ENCODE measurements at regions not wholly inside any gene's neighbourhood (a gene's known extent, or its start where the extent isn't known, plus 50 kb on each side); places are given as distances from the start of the nearest gene placed in this dataset.

DNA sequence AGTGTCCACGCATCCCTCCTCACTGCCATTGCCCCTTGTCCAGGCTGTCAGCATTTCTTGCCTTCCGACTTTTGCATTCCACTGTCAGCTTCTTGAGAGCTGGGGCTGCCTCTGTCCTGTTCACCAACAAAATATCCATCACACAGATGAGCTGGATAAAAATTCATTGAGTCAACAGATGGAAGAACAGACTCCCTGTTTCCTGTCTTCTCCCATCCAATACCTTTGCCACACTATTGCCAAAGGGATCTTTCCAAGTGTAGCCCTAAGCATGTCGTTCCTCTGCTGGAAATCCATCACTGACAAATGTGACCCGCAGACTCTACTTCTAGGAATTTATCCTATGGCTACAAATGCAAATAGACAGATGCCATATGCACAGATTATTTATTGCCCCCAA lies 78.0 kb upstream of the PJA1 start:
- intact Hi-C loops (cut with micrococcal nuclease; ENCODE audit: unreplicated experiment) (no loop called here), in situ Hi-C loops (cut with HindIII; ENCODE audit: low pct_unique_long_range_greater_than_20kb, low sequenced_read_pairs) (no loop called here)
- Histone ChIP-seq H3K4me3 (ENCODE audit: low read depth in 2 of 2, low read length in 2 of 2) (no peak overlapping the region), H3K27ac (ENCODE audit: low read length) (no peak overlapping the region), H3K9me3 (ENCODE audit: control insufficient read depth, insufficient read depth, low read depth, low read length) (no peaks in the 10 kb centered on the region), H3K27me3 (ENCODE audit: control insufficient read depth, insufficient read depth, low read length) (no peaks in the 10 kb centered on the region), H3K36me3 (ENCODE audit: control insufficient read depth, insufficient read depth, low read length) (no peaks in the 10 kb centered on the region), H3K4me1 (ENCODE audit: control insufficient read depth, insufficient read depth, low read length) (no peaks in the 10 kb centered on the region)
- DNase-seq (ENCODE audit: low read depth, low spot score): no peak
- ATAC-seq: no peak
- CTCF ChIA-PET: no interaction called here
- no peak for TF ChIP-seq TCF7L2 (IDR thresholded peaks at IDR 0.05; ENCODE audit: low read depth, low read length)
- TF ChIP-seq, protein P1, sequence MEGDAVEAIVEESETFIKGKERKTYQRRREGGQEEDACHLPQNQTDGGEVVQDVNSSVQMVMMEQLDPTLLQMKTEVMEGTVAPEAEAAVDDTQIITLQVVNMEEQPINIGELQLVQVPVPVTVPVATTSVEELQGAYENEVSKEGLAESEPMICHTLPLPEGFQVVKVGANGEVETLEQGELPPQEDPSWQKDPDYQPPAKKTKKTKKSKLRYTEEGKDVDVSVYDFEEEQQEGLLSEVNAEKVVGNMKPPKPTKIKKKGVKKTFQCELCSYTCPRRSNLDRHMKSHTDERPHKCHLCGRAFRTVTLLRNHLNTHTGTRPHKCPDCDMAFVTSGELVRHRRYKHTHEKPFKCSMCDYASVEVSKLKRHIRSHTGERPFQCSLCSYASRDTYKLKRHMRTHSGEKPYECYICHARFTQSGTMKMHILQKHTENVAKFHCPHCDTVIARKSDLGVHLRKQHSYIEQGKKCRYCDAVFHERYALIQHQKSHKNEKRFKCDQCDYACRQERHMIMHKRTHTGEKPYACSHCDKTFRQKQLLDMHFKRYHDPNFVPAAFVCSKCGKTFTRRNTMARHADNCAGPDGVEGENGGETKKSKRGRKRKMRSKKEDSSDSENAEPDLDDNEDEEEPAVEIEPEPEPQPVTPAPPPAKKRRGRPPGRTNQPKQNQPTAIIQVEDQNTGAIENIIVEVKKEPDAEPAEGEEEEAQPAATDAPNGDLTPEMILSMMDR (IDR thresholded peaks at IDR 0.05): no peak
- TF ChIP-seq, protein P2, sequence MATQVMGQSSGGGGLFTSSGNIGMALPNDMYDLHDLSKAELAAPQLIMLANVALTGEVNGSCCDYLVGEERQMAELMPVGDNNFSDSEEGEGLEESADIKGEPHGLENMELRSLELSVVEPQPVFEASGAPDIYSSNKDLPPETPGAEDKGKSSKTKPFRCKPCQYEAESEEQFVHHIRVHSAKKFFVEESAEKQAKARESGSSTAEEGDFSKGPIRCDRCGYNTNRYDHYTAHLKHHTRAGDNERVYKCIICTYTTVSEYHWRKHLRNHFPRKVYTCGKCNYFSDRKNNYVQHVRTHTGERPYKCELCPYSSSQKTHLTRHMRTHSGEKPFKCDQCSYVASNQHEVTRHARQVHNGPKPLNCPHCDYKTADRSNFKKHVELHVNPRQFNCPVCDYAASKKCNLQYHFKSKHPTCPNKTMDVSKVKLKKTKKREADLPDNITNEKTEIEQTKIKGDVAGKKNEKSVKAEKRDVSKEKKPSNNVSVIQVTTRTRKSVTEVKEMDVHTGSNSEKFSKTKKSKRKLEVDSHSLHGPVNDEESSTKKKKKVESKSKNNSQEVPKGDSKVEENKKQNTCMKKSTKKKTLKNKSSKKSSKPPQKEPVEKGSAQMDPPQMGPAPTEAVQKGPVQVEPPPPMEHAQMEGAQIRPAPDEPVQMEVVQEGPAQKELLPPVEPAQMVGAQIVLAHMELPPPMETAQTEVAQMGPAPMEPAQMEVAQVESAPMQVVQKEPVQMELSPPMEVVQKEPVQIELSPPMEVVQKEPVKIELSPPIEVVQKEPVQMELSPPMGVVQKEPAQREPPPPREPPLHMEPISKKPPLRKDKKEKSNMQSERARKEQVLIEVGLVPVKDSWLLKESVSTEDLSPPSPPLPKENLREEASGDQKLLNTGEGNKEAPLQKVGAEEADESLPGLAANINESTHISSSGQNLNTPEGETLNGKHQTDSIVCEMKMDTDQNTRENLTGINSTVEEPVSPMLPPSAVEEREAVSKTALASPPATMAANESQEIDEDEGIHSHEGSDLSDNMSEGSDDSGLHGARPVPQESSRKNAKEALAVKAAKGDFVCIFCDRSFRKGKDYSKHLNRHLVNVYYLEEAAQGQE (IDR thresholded peaks at IDR 0.05; ENCODE audit: insufficient read depth in 1 of 2, low read depth in 2 of 2, low read length in 1 of 2): no peak
- TF ChIP-seq POLR2AphosphoS5 (IDR thresholded peaks at IDR 0.05; ENCODE audit: low read depth, low read length): no peak
- TF ChIP-seq SIN3A (IDR thresholded peaks at IDR 0.05; ENCODE audit: borderline replicate concordance, insufficient read depth, low read depth, low read length): no peak
- POLR2A ChIA-PET: no interaction called here
- no TSS peak for BruUV-seq (replicated peaks)

DNA sequence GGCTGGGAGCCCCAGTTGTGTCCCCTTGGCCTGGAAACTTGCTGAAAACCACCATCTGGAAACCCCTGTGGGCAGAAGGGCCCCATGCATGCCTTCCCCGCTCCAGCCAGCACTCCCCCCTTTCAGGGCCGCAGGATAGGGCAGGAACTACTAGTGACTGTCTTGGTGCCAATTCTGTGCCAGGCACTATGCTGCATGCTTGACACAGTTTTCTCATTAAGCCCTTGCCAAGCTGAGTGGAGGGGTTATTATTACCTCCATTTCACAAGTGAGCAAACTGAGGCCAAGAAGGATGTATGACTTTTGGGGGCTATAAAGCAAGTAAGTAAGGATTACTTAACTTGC lies 73.6 kb upstream of the PJA1 start:
- Histone ChIP-seq H3K36me3 (ENCODE audit: control insufficient read depth, insufficient read depth, low read length) (no peaks in the 10 kb centered on the region), H3K27ac (ENCODE audit: low read length) (no peak overlapping the region), H3K9me3 (ENCODE audit: control insufficient read depth, insufficient read depth, low read depth, low read length) (no peaks in the 10 kb centered on the region), H3K4me1 (ENCODE audit: control insufficient read depth, insufficient read depth, low read length) (no peaks in the 10 kb centered on the region), H3K4me3 (ENCODE audit: low read depth in 2 of 2, low read length in 2 of 2) (no peak overlapping the region), H3K27me3 (ENCODE audit: control insufficient read depth, insufficient read depth, low read length) (no peaks in the 10 kb centered on the region; the same call in 1 of the 2 replicates)
- TF ChIP-seq TCF7L2 (IDR thresholded peaks at IDR 0.05; ENCODE audit: low read depth, low read length) (no peak), POLR2AphosphoS5 (IDR thresholded peaks at IDR 0.05; ENCODE audit: low read depth, low read length) (no peak), SIN3A (IDR thresholded peaks at IDR 0.05; ENCODE audit: borderline replicate concordance, insufficient read depth, low read depth, low read length) (no peak)
- TF ChIP-seq, protein P1 (IDR thresholded peaks at IDR 0.05): no peak
- TF ChIP-seq, protein P2 (IDR thresholded peaks at IDR 0.05; ENCODE audit: insufficient read depth in 1 of 2, low read depth in 2 of 2, low read length in 1 of 2): no peak
- ATAC-seq (no peak), DNase-seq (ENCODE audit: low read depth, low spot score) (no peak)
- ChIA-PET CTCF (no interaction called here), POLR2A (no interaction called here)
- BruUV-seq (replicated peaks): no TSS peak
- in situ Hi-C loops (cut with HindIII; ENCODE audit: low pct_unique_long_range_greater_than_20kb, low sequenced_read_pairs): no loop called here
- intact Hi-C loops (cut with micrococcal nuclease; ENCODE audit: unreplicated experiment): no loop called here
